ENCODE measurements at regions not wholly inside any gene's neighbourhood (a gene's known extent, or its start where the extent isn't known, plus 50 kb on each side); places are given as distances from the start of the nearest gene placed in this dataset.
"Not testable (repeated sequence)": the region's sequence is repeated elsewhere in the genome, so short reads cannot be mapped to it uniquely, and the experiment has no call there.

DNA sequence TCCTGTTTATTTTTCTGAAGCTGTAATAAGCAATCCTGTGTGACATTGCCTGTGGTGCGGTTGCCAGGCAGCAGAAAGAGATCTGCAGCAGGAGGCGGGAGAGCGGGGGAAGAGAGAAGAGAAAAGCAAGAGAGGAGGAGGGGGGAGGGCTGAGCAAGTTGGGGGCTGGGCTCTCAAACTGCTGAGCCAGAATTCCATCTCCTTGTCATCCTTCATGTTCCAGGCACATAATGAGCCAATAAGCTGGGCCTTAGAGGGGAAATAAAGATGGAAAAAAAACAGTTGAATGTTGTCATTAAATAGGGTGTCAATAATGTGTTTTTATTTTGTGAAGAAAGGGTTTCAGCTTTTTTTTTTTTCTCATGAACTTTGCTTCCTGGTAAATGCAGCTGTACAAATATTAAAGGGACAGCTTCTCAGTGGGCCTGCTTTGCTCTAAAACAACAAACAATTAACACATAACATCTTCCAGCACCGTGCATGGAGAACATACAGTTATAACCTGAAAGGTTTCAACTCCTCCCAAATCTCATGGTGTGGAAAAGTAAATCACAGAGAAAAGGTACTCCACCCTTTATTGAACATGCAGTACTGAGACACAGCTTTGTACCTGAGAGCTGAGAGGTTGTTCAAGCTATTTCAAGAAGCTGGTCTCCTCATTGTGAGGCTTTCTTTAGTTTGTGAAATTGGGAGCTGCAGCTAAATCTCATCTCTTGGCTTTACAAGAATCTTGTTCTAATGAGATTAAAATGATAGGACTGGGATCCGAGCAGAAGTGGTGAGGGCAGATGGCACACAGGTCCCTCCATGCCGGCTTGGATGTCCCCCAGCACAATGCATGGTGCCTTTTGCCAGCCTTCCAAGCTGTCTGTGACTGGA lies 451.1 kb upstream of the KCNMB2 start:
- DNase-seq, result peak; percentile 88

DNA sequence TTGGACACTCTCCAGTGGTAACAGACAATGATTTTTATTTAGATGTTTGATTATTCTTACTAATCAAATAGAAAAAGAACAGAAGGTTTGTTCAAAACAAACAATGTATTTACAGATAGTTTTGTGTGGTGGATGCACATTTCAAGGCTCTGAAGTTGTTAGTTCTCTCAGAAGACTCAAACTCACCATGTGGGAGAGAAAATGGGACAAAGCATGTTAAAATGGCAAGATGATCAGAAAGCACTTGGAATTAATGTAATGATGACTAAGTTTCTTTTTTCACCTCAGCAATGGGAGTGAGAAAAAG lies 450.5 kb upstream of the KCNMB2 start:
- no peak for DNase-seq

DNA sequence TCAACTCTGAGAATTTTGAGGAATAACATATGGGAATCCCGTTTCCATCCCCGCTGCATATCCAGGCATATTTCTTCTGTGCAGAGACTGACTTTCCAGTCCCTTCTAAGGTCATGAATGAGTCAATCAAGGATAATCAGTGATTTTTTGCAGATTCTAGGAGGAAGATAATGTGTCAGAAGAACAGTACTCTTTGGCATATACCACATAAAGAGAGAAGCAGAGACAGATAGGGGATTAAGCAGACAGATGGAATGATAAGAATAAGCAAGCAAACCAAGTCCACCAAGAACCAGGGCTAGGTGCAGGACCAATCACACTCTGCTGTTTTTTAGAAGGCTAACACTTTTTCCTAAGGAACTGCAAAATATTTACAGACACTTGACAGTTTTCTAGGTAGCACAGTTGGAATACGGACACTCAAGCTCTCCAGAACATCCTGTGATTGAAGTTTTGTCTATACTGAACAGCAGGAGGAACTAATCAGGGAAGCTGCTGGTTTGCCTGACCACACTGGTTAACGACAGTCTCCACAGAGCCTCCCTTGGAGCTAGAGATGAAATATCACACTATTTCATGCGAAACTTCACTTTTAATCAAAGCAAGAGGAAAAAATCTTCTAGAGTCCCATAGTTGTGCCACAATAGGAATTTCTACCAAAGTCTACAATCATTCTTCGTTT lies 450.0 kb upstream of the KCNMB2 start:
- DNase-seq, result no peak

GRCh38 chr3:178087376-178087775 lies 448.9 kb upstream of the KCNMB2 start:
- no peak for DNase-seq

GRCh38 chr3:178088963-178089362 lies 447.3 kb upstream of the KCNMB2 start:
- DNase-seq, result peak; percentile 11

- DNase-seq, result no peak
Measured at GRCh38 chr3:178090899-178091298, 445.3 kb upstream of the KCNMB2 start.

- DNase-seq, result no peak
Measured at GRCh38 chr3:178095522-178095921, 440.7 kb upstream of the KCNMB2 start.

DNA sequence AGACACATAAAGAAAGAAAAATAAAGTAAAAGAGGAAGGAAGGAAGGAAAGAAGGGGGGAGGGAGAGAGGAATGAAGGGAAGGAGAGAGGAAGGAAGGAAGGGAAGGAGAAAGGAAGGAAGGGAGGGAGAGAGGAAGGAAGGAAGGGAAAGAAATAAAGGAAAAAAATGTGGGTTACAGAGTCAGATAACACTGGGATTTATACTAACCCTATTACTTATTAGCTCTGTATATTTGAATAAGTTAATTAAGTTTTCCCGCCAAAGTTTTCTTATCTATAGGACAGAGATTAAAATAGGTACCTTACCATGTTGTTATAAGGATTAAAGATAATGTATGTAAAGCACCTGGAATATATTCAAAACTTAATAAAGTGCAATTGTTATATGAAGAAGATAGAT lies 439.3 kb upstream of the KCNMB2 start:
- DNase-seq, result no peak

DNA sequence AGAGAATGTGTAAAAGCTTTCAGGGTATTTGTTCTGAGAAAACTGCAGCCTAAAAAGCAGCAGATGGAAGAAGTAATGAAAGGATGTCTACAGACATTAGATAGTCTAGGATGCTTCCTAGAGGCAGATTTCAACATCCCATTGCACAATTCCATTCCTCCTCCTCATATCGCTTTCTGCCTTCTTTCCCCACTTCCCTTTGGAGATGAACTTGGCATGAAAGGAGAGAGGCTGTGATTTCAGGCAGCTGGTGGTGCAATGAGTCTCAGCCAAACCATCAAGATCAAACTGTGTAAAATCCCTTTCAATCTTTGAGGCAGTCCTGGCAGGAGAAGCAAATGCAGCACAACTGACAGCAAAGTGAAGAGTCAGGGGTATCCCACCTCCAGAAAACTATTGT lies 438.7 kb upstream of the KCNMB2 start:
- DNase-seq, result no peak

GRCh38 chr3:178099274-178099673 lies 437.0 kb upstream of the KCNMB2 start:
- no peak for DNase-seq

DNA sequence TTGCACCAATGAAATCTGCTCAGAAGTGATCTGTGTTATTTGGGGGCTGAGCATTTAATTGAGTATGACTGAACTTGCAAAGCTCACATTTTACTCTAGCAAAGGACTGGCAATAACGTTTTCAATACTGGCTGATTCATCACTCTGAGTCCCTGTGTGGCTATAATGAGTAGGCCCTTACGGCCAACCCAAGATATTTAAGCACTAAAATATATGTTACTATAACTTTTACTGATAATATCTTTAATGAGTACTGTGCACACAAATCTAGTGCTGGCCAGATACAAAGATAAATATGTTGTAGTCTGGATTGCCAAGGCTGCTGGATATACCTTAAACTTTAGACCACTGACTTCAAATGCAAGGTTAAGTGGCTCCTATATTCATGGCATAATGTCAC lies 436.4 kb upstream of the KCNMB2 start:
- DNase-seq, result no peak

DNA sequence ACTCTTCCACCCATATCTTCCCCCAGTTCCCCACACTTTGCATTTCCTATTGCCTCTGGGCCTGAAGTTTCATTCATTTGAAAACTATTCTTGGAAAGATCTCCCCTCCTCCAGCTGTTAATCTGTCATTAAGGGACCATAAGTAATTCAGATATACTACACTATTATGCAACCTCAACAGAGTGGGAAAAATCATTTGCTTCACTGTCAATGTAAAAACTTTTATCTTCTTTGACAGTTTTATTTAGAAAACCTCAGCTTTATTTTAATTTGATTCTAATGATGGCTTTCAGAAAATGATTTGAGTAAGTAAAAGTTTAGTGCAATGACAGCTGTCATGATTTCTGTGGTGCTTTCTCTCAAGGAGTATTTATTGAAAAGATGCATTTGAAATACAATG lies 435.3 kb upstream of the KCNMB2 start:
- DNase-seq, result no peak

- DNase-seq, result no peak
Measured at GRCh38 chr3:178103140-178103539, 433.1 kb upstream of the KCNMB2 start.

- no peak for DNase-seq
Measured at GRCh38 chr3:178107804-178108203, 428.4 kb upstream of the KCNMB2 start.

DNA sequence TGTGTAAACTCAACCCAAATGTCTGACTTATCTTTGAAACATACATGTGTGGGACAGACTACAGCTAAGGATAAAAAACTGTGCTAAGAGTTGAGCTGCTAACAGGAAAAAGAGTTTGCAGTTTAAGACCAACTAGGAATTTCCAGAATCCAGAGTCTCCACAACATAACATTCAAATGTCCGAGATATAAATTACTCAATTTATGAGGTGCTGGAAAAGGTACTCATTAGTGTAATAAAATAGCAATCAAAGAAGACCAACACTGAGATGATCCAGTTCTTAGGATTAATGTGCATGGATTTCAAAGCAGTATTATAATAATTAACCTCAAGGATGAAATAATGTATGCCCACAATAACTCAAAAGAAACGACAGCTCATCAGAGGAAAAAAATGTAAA lies 426.5 kb upstream of the KCNMB2 start:
- no peak for DNase-seq

GRCh38 chr3:178112134-178112533 lies 424.1 kb upstream of the KCNMB2 start:
- DNase-seq, result no peak

GRCh38 chr3:178112552-178112951 lies 423.7 kb upstream of the KCNMB2 start:
- not testable (repeated sequence) for DNase-seq

GRCh38 chr3:178117641-178118040 lies 418.6 kb upstream of the KCNMB2 start:
- no peak for DNase-seq

GRCh38 chr3:178119608-178120295 lies 416.5 kb upstream of the KCNMB2 start:
- not testable (repeated sequence) for DNase-seq

DNA sequence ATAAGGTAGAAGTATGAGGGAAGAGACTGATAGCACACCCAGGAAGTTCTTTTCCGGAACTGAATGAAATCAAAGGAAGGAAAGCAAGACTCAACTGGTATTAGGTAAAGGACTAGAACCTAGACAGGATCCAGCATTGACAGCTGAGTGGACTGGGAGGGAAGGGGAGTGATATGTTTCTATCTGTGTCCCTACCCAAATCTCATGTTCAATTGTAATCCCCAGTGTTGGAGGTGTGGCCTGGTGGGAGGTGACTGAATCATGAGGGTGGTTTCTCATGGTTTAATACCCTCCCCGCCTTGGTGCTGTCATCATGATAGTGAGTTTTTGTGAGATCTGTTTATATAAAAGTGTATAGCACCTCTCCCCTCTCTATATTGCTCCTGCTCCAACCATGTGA lies 415.9 kb upstream of the KCNMB2 start:
- DNase-seq, result no peak

- DNase-seq, result no peak
Measured at GRCh38 chr3:178126686-178127085, 409.6 kb upstream of the KCNMB2 start.

- DNase-seq, result no peak
Measured at GRCh38 chr3:178127221-178127620, 409.0 kb upstream of the KCNMB2 start.

- no peak for DNase-seq
Measured at GRCh38 chr3:178129109-178129508, 407.1 kb upstream of the KCNMB2 start.

DNA sequence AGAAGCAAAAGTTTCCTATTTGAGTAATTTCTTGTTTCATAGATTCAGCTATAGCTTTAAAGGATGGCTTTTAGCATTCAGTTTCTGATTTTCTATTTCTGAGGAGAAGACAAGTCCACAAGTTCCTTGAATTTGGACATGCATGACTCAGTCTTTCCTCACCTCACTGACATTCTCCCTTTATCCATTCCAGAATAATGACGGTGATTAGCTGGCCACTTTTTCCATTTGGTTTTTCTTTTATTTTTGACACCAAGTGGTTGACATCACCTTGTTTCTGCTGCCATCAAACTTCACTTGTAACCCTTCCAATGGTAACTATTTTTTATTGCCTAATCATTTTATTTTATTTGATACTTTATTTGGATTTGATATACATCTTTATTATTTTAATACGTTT lies 404.4 kb upstream of the KCNMB2 start:
- DNase-seq, result no peak

All from hindlimb muscle (tissue), 1 donor.